Esophagus squamous epithelium (tissue), 5 donors: ENCODE measurements at regions not wholly inside any gene's neighbourhood (a gene's known extent, or its start where the extent isn't known, plus 50 kb on each side); places are given as distances from the start of the nearest gene placed in this dataset.

Source experiments
- DNase-seq: peaks from one replicate; lab custom pipeline; 2025; lab: John Stamatoyannopoulos, UW
- H3K27ac ChIP-seq, 4 donors: fragments of 200-600 bp; sonication (generic); one replicate each; pipeline ENCODE4 v1.5.1; 2016 to 2019; ENCODE audit warnings: mild to moderate bottlenecking in 1 of 4
- H3K27me3 ChIP-seq, 4 donors: fragments of 200-600 bp; sonication (generic); 1 replicate in 3 of 4; 2 replicates in 1 of 4; pipeline versions ENCODE4 v1.5.1 to v1.6.0; 2017 to 2021; ENCODE audit warnings: antibody characterized with exemption in 1 of 4
- H3K36me3 ChIP-seq, 3 donors: fragments of 200-600 bp; sonication (generic); one replicate each; pipeline ENCODE4 v1.5.1; 2016 to 2019
- H3K4me1 ChIP-seq, 3 donors: fragments of 200-600 bp; sonication (generic); one replicate each; pipeline ENCODE4 v1.5.1; 2017 to 2019
- H3K4me3 ChIP-seq, 4 donors: fragments of 200-600 bp; sonication (generic); 1 replicate in 3 of 4; 2 replicates in 1 of 4; pipeline ENCODE4 v1.5.1; 2016 to 2019; ENCODE audit warnings: mild to moderate bottlenecking in 2 of 4, moderate library complexity in 1 of 4
- H3K9me3 ChIP-seq, 3 donors: fragments of 200-600 bp; sonication (generic); one replicate each; pipeline ENCODE4 v1.5.1; 2016 to 2019
- POLR2A ChIP-seq, 4 donors: fragments of 450-650 bp; IDR thresholded peaks; one replicate each; pipeline ENCODE4 v1.6.1; 2017; ENCODE audit warnings: antibody characterized with exemption in 4 of 4, mild to moderate bottlenecking in 4 of 4, moderate library complexity in 3 of 4
- WGBS, 2 donors: methylation state at CpG; one replicate each; pipeline ENCODE4 v1.1.5; 2018; 5-methylcytosine and 5-hydroxymethylcytosine counted together
- intact Hi-C: fragments of 100-400 bp; cut with DNase I; formaldehyde crosslinking; loops from one replicate; pipeline ENCODE4 v1.15.0; 2022
- TF ChIP-seq, protein P1 (sequence below), 6 experiments: fragments of 450-650 bp in 4 of 6; fragments of 200-600 bp in 2 of 6; sonication (generic) in 2 of 6; IDR thresholded peaks; one replicate each; pipeline ENCODE4 v1.5.1; 2016 to 2019; ENCODE audit warnings: antibody characterized with exemption in 6 of 6, mild to moderate bottlenecking in 4 of 6, moderate library complexity in 4 of 6
- donor health status: DM: yes; HTN: yes; CAD: no.

DNA sequence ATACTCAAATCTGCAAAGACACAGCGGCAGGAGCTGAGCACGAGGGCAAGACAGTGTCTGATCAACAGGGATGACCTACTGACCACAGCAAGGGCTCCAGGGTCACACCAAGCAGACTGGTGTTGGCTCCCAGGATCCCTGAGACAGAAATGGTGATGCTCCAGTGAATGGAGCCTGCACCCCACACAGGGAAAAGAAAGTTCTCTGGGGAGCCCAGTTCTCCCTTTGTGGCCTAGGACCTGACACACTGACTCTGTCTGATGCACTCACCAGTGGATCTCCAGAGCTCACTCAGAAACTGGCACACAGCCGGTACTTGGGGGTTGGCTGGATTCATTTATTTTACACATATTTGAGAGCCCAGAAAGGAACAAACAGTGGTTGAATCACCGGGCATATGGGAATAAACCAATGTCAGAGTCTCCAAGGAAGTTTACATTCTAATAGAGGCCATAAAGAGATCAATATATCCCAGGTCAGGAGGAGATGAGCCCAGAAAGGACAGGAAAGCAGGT is 215.6 kb upstream of the ARL4C start:
- DNase-seq, result no peak
- no peaks in the 10 kb centered on the region for H3K4me1 ChIP-seq
- 75 to 80% methylated on average over 3 to 4 of the region's 4 CpGs for WGBS, 2 donors

DNA sequence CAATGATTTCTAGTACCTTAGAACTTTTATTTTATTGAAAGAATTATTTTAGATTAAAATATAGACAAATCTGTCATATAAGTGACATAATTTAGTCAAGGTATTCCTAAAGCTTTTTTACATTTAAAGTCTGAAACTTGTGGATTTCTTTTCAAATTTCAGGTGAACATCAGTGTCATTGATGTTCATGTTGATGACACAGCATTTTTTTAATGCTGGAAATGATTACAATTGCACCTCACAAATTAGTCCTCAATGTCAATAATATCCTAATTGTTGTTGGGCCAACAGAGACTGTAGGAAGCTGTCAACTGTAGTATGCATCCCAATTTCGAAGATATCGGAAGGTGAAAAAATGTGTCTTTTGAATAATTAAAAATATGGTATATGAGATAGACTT is 214.4 kb upstream of the ARL4C start:
- no peak for DNase-seq
- 97 to 100% methylated on average over 2 of the region's 2 CpGs for WGBS, 2 donors
- no peaks in the 10 kb centered on the region for H3K4me1 ChIP-seq
- intact Hi-C loops, result no loop called here
- peaks cover 0 to 32% (median 0%) of the 10 kb centered on the region in 4 donors for H3K27me3 ChIP-seq
- no peaks in the 10 kb centered on the region for H3K36me3 ChIP-seq
- H3K27ac ChIP-seq, result no peak overlapping the region
- no peak overlapping the region for H3K4me3 ChIP-seq
- no peaks in the 10 kb centered on the region for H3K9me3 ChIP-seq
- TF ChIP-seq POLR2A (IDR thresholded peaks at IDR 0.05), result no peak
- TF ChIP-seq, protein P1, sequence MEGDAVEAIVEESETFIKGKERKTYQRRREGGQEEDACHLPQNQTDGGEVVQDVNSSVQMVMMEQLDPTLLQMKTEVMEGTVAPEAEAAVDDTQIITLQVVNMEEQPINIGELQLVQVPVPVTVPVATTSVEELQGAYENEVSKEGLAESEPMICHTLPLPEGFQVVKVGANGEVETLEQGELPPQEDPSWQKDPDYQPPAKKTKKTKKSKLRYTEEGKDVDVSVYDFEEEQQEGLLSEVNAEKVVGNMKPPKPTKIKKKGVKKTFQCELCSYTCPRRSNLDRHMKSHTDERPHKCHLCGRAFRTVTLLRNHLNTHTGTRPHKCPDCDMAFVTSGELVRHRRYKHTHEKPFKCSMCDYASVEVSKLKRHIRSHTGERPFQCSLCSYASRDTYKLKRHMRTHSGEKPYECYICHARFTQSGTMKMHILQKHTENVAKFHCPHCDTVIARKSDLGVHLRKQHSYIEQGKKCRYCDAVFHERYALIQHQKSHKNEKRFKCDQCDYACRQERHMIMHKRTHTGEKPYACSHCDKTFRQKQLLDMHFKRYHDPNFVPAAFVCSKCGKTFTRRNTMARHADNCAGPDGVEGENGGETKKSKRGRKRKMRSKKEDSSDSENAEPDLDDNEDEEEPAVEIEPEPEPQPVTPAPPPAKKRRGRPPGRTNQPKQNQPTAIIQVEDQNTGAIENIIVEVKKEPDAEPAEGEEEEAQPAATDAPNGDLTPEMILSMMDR (IDR thresholded peaks at IDR 0.05), result no peak

More for the DNA sequence above, 215.6 kb upstream of the ARL4C start:
- Histone ChIP-seq H3K36me3 (no peaks in the 10 kb centered on the region), H3K9me3 (no peaks in the 10 kb centered on the region), H3K4me3 (no peak overlapping the region), H3K27ac (no peak overlapping the region), H3K27me3 (peaks cover 0 to 34% (median 0%) of the 10 kb centered on the region in 4 donors)
- TF ChIP-seq, protein P1 (IDR thresholded peaks at IDR 0.05), result no peak
- TF ChIP-seq POLR2A (IDR thresholded peaks at IDR 0.05), result no peak
- intact Hi-C loops, result no loop called here

DNA sequence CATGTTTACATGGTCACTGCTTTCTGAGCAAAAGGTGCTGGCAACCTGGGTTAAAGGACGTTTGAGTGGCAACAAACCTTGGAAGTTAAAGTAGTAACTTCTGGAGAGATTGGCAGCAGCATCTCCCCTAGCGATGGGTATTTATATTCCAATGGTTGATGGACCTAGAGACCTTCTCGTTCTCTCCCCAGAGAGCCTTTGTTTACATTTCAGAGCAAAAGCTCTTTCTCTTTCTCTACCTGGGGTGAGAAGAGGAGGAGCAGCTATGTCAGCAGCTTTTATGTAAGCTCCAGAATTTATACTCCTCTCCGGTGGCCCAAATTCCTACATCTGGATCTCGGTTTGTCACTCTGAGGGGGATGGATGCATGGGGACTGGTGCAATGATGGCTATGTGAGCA is 213.7 kb upstream of the ARL4C start:
- intact Hi-C loops, result no loop called here
- H3K9me3 ChIP-seq, result no peaks in the 10 kb centered on the region
- no peak for TF ChIP-seq POLR2A (IDR thresholded peaks at IDR 0.05)
- TF ChIP-seq, protein P1 (IDR thresholded peaks at IDR 0.05), result no peak
- H3K4me1 ChIP-seq, result no peaks in the 10 kb centered on the region
- H3K36me3 ChIP-seq, result no peaks in the 10 kb centered on the region
- H3K27me3 ChIP-seq, result peaks cover 0 to 25% (median 0%) of the 10 kb centered on the region in 4 donors
- H3K4me3 ChIP-seq, result no peak overlapping the region
- no peak overlapping the region for H3K27ac ChIP-seq
- 68 to 72% methylated on average over 5 of the region's 5 CpGs for WGBS, 2 donors
- DNase-seq, result no peak

DNA sequence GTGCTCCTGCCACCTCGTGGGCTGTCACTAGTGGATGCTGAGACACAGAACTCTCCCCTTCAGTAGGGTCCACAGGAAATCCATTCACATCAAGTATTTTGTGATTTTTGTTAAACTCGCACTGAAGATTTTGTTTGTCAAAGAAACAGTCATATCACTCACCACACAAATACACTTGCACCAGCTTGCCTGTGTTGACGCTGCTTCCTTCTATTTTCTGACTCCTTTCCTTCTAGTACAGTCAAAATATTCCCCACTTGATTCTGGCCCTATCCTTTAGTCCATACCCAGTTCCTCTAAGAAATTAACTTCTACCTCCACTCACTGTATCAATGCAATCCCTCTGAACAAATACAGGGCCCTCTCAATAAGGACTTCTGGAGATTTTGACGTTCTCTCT is 213.2 kb upstream of the ARL4C start:
- 70 to 71% methylated on average over 4 of the region's 4 CpGs for WGBS, 2 donors
- no peak overlapping the region for H3K27ac ChIP-seq
- H3K4me1 ChIP-seq, result no peaks in the 10 kb centered on the region
- TF ChIP-seq POLR2A (IDR thresholded peaks at IDR 0.05), result no peak
- peaks cover 0 to 25% (median 0%) of the 10 kb centered on the region in 4 donors for H3K27me3 ChIP-seq
- intact Hi-C loops, result no loop called here
- no peak overlapping the region for H3K4me3 ChIP-seq
- H3K36me3 ChIP-seq, result no peaks in the 10 kb centered on the region
- no peaks in the 10 kb centered on the region for H3K9me3 ChIP-seq
- DNase-seq, result no peak

DNA sequence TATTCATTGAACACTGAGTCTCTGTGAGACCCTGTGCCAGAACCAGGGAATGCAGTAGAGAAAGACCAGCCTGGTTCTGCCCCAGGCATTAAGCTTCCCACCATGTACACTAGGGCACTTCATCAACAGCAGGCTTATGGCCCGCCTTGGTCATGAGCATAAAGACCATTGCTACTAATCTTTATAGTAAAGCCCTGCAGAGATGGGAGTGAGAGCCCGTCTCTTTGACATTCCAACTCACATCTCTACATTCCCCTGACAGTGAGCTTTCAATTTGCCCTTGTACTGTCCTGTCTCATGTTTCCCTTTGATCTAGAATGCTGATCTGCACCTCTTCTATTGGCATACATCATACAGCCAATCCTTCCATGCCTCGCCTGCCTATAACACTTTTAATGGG is 211.8 kb upstream of the ARL4C start:
- no peak overlapping the region for H3K4me3 ChIP-seq
- H3K9me3 ChIP-seq, result no peaks in the 10 kb centered on the region
- H3K4me1 ChIP-seq, result no peaks in the 10 kb centered on the region
- DNase-seq, result no peak
- 76 to 83% methylated on average over 3 of the region's 3 CpGs for WGBS, 2 donors
- no peak overlapping the region for H3K27ac ChIP-seq
- TF ChIP-seq, protein P1 (IDR thresholded peaks at IDR 0.05), result no peak
- TF ChIP-seq POLR2A (IDR thresholded peaks at IDR 0.05), result no peak
- peaks cover 0 to 26% (median 0%) of the 10 kb centered on the region in 4 donors for H3K27me3 ChIP-seq
- H3K36me3 ChIP-seq, result no peaks in the 10 kb centered on the region
- intact Hi-C loops, result no loop called here
